CD4-positive, alpha-beta T cell (primary cell): ENCODE measurements at regions not wholly inside any gene's neighbourhood (a gene's known extent, or its start where the extent isn't known, plus 50 kb on each side); places are given as distances from the start of the nearest gene placed in this dataset.

ENCODE experiments used
- ATAC-seq: fragments of 200-7000 bp; cut with Tn5 transposase; one replicate; pipeline ENCODE4 v1.10.0; 2022; ENCODE audit warnings: mild to moderate bottlenecking; ENCODE audit not compliant: poor library complexity
- CTCF ChIA-PET: fragments of 350-600 bp; sonication (Branson Sonifier 250); formaldehyde crosslinking; loops from one replicate; lab custom pipeline; 2021; ENCODE audit warnings: antibody characterized with exemption, inconsistent platforms; lab: Charles Lee
- POLR2A ChIA-PET: fragments of 350-600 bp; sonication (Branson Sonifier 250); formaldehyde crosslinking; loops from one replicate; lab custom pipeline; 2021; ENCODE audit warnings: antibody characterized with exemption, inconsistent platforms; lab: Charles Lee
- DNase-seq, 14 experiments: peaks; one replicate each; pipeline ENCODE4 v3.0.0-alpha.2; 2013 to 2020; ENCODE audit warnings: mixed read lengths in 2 of 14
- H3K27ac ChIP-seq, 2 donors: one replicate each; pipeline versions ENCODE4 v1.5.1 to v1.7.0; 2013; ENCODE audit warnings: low read length in 2 of 2, low read depth in 1 of 2, mild to moderate bottlenecking in 1 of 2
- H3K27me3 ChIP-seq, 2 experiments: 1 replicate in 1 of 2; 2 replicates in 1 of 2; pipeline versions ENCODE4 v1.6.1 to v1.7.0; 2013; ENCODE audit warnings: low read length in 2 of 2, control low read depth in 1 of 2, mild to moderate bottlenecking in 1 of 2, moderate library complexity in 1 of 2; ENCODE audit not compliant: insufficient read depth in 2 of 2, control insufficient read depth in 1 of 2
- H3K36me3 ChIP-seq: one replicate; pipeline ENCODE4 v1.6.1; 2013; ENCODE audit warnings: low read length, control low read depth; ENCODE audit not compliant: insufficient read depth
- H3K4me1 ChIP-seq: one replicate; pipeline ENCODE4 v1.6.1; 2013; ENCODE audit warnings: low read length, control low read depth; ENCODE audit not compliant: insufficient read depth
- H3K4me3 ChIP-seq: one replicate; pipeline ENCODE4 v1.5.1; 2013; ENCODE audit warnings: mild to moderate bottlenecking, low read length, moderate library complexity
- H3K9me3 ChIP-seq, 2 experiments: 1 replicate in 1 of 2; 2 replicates in 1 of 2; pipeline versions ENCODE4 v1.6.1 to v1.7.0; 2013; ENCODE audit warnings: low read length in 2 of 2, mild to moderate bottlenecking in 2 of 2, control low read depth in 1 of 2, moderate library complexity in 1 of 2; ENCODE audit not compliant: control insufficient read depth in 1 of 2, insufficient read depth in 1 of 2
- H3K27ac Mint-ChIP-seq: one replicate; pipeline ENCODE4 v1.8.0; 2020; ENCODE audit warnings: mixed read lengths
- H3K27me3 Mint-ChIP-seq: one replicate; pipeline ENCODE4 v1.8.0; 2021; ENCODE audit warnings: mixed read lengths
- H3K36me3 Mint-ChIP-seq: one replicate; pipeline ENCODE4 v1.8.0; 2021; ENCODE audit warnings: low read depth, mixed read lengths
- H3K4me1 Mint-ChIP-seq: one replicate; pipeline ENCODE4 v1.8.0; 2021; ENCODE audit warnings: low read depth, mixed read lengths
- H3K4me3 Mint-ChIP-seq: one replicate; pipeline ENCODE4 v1.8.0; 2020; ENCODE audit warnings: mild to moderate bottlenecking, mixed read lengths
- H3K9me3 Mint-ChIP-seq: one replicate; pipeline ENCODE4 v1.8.0; 2020; ENCODE audit warnings: mixed read lengths
- intact Hi-C, 2 experiments: fragments of 100-400 bp; cut with DNase I in 1 of 2; cut with micrococcal nuclease in 1 of 2; formaldehyde crosslinking; loops; one replicate each; pipeline versions ENCODE4 v1.15.1 to v1.9.0; 2023 to 2025; cut with DNase I, micrococcal nuclease
- TF ChIP-seq, protein P1 (sequence below): fragments of 200-600 bp; IDR thresholded peaks from one replicate; pipeline ENCODE4 v1.8.0; 2022; ENCODE audit warnings: antibody characterized with exemption, mild to moderate bottlenecking

DNA sequence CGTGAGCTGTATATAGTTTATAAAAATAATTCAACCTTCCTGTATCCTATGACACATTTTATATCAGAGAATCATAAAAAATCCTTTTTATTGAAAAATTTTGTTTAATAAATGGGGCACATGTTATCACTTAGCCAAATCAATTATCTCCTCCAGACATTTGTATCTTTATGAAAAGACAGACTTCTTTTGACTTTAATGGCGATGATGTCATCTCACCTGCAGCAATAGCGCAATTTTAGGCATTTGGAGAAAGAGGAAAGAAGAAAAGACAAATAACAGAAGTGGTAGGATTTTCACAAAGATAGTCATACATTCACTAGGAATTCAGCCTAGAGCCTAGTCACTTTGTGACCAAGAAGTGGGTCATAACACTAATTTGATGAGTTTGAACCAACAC is 444.5 kb downstream of the PREX1 start:
- Histone ChIP-seq H3K4me1 (no peaks in the 10 kb centered on the region), H3K27me3 (no peaks in the 10 kb centered on the region), H3K9me3 (peaks cover 0 to 6% of the 10 kb centered on the region in 2 experiments), H3K36me3 (no peaks in the 10 kb centered on the region), H3K27ac (no peak overlapping the region), H3K4me3 (no peak overlapping the region)
- POLR2A ChIA-PET: no interaction called here
- Mint-ChIP-seq H3K27me3 (peaks cover 14% of the 10 kb centered on the region), H3K4me3 (no peak overlapping the region), H3K36me3 (no peaks in the 10 kb centered on the region), H3K4me1 (no peaks in the 10 kb centered on the region), H3K27ac (no peak overlapping the region), H3K9me3 (no peaks in the 10 kb centered on the region)
- TF ChIP-seq, protein P1, sequence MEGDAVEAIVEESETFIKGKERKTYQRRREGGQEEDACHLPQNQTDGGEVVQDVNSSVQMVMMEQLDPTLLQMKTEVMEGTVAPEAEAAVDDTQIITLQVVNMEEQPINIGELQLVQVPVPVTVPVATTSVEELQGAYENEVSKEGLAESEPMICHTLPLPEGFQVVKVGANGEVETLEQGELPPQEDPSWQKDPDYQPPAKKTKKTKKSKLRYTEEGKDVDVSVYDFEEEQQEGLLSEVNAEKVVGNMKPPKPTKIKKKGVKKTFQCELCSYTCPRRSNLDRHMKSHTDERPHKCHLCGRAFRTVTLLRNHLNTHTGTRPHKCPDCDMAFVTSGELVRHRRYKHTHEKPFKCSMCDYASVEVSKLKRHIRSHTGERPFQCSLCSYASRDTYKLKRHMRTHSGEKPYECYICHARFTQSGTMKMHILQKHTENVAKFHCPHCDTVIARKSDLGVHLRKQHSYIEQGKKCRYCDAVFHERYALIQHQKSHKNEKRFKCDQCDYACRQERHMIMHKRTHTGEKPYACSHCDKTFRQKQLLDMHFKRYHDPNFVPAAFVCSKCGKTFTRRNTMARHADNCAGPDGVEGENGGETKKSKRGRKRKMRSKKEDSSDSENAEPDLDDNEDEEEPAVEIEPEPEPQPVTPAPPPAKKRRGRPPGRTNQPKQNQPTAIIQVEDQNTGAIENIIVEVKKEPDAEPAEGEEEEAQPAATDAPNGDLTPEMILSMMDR: no peak
- intact Hi-C loops: no loop called here
- CTCF ChIA-PET: no interaction called here
- DNase-seq: no peak
- no peak for ATAC-seq

DNA sequence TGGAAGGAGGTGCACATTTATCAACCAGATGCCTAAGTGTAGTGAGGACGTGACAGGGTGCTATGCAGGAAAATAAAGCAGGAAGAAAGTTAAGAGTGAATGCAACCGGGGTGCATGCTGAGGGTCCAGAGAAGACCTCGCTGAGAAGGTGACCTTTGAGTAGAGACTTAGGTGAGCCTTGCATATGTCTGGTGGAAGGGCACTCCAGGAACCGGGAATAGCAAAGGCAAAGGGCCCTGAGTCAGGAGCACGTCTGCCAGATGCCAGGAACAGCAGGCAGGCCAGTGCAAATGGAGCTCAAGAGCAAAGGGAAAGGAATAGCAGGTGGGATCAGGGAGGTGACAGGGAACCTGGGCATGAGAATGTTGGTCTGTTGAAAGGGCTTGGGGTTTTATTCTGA is 445.5 kb downstream of the PREX1 start:
- Mint-ChIP-seq H3K4me3 (no peak overlapping the region), H3K9me3 (no peaks in the 10 kb centered on the region), H3K4me1 (no peaks in the 10 kb centered on the region), H3K27ac (no peak overlapping the region), H3K36me3 (no peaks in the 10 kb centered on the region), H3K27me3 (peaks cover 18% of the 10 kb centered on the region)
- ATAC-seq (no peak), DNase-seq (no peak)
- Histone ChIP-seq H3K4me3 (no peak overlapping the region), H3K4me1 (no peaks in the 10 kb centered on the region), H3K27me3 (no peaks in the 10 kb centered on the region), H3K9me3 (peaks cover 0 to 6% of the 10 kb centered on the region in 2 experiments), H3K27ac (no peak overlapping the region), H3K36me3 (no peaks in the 10 kb centered on the region)
- TF ChIP-seq, protein P1: no peak
- ChIA-PET POLR2A (no interaction called here), CTCF (no interaction called here)
- intact Hi-C loops: no loop called here

DNA sequence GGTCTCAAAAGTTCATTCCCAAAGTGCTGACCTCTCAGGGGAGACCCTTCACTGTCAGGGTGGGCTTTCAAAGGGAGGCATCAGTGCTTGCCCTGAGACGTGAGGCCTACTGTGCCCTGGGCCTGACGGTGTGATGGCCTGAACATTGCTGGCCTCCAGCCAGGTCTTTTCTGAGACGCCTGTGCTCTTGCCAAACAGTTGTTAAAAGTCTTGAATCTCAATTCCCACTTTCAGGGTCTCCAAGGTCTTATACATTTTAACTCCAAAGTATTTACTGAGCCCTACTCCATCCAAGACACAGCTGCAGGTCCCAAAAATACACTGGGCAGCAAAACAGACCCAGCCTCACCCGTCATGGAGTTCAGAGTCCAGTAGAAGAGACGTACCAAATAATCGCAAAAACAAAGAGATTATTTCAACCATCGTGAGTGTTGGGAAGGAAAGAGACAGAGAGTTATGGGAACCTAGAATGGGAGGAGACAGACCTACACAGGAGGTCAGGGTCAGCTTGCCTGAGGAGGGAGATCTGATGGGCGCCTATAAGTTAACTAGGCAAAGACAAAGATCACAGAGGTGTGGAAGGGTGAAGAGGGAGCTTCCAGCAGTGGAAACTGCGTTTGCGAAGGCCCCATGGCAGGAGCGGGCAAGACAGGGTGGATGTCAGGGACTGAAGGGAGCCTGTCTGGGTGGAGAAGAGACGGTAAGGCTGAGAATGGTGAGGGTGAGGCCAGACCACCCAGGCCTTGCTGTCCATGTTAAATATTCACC is 446.3 kb downstream of the PREX1 start:
- no peak overlapping the region for H3K27ac Mint-ChIP-seq
- DNase-seq: no peak
- CTCF ChIA-PET: interaction anchor here (0.6 kb wide), 1 partner anchor 36 kb away, joined by 3 read pairs; no protein-coding TSS in a partner anchor
- Histone ChIP-seq H3K27ac (no peak overlapping the region), H3K27me3 (no peaks in the 10 kb centered on the region), H3K9me3 (peaks cover 0 to 6% of the 10 kb centered on the region in 2 experiments), H3K4me3 (no peak overlapping the region), H3K4me1 (no peaks in the 10 kb centered on the region), H3K36me3 (no peaks in the 10 kb centered on the region)
- no peaks in the 10 kb centered on the region for H3K4me1 Mint-ChIP-seq
- POLR2A ChIA-PET: no interaction called here
- H3K9me3 Mint-ChIP-seq: no peaks in the 10 kb centered on the region
- TF ChIP-seq, protein P1: no peak
- no peak for ATAC-seq
- H3K27me3 Mint-ChIP-seq: peaks cover 15% of the 10 kb centered on the region
- H3K4me3 Mint-ChIP-seq: no peak overlapping the region
- intact Hi-C loops: no loop called here
- no peaks in the 10 kb centered on the region for H3K36me3 Mint-ChIP-seq
